ENCODE measurements at regions not wholly inside any gene's neighbourhood (a gene's known extent, or its start where the extent isn't known, plus 50 kb on each side); places are given as distances from the start of the nearest gene placed in this dataset.

- TF ChIP-seq YY1 (IDR thresholded peaks at IDR 0.05; ENCODE audit: low read depth), result no peak
- no peak for TF ChIP-seq FOXM1 (IDR thresholded peaks at IDR 0.05; ENCODE audit: borderline replicate concordance, low read depth)
- no peak for TF ChIP-seq RAD21 (IDR thresholded peaks at IDR 0.05; ENCODE audit: low read depth)
- no peak for TF ChIP-seq REST (IDR thresholded peaks at IDR 0.05; ENCODE audit: low read depth)
These were observed 61.4 kb upstream of the ASIP start for GRCh38 chr20:34179637-34180360.
